ENCODE measurements at regions not wholly inside any gene's neighbourhood (a gene's known extent, or its start where the extent isn't known, plus 50 kb on each side); places are given as distances from the start of the nearest gene placed in this dataset.

GRCh38 chr2:44825702-44826101 is 115.8 kb upstream of the SIX3 start:
- Histone ChIP-seq H3K36me3 (ENCODE audit: control insufficient read depth in 1 of 2, insufficient read depth in 2 of 2, low read depth in 1 of 2, low read length in 2 of 2) (no peaks in the 10 kb centered on the region), H2BK15ac (ENCODE audit: low read depth, poor library complexity, severe bottlenecking) (no peak overlapping the region)

GRCh38 chr2:44826601-44827000 is 114.9 kb upstream of the SIX3 start:
- Histone ChIP-seq H3K27me3 (ENCODE audit: control insufficient read depth in 1 of 2, insufficient read depth in 1 of 2, low read length in 2 of 2) (peaks cover 65 to 70% of the 10 kb centered on the region in 2 experiments), H3K4me2 (ENCODE audit: low read length, poor library complexity, severe bottlenecking) (no peak overlapping the region), H3K79me1 (replicated peaks; ENCODE audit: low read length, poor library complexity, severe bottlenecking) (no peaks in the 10 kb centered on the region), H3K23ac (ENCODE audit: low read length in 2 of 2) (no peak overlapping the region), H2BK15ac (ENCODE audit: low read depth, poor library complexity, severe bottlenecking) (no peak overlapping the region), H2AK5ac (ENCODE audit: low read length, severe bottlenecking) (no peak overlapping the region), H3K4ac (ENCODE audit: low read depth in 1 of 2, low read length in 2 of 2) (no peak overlapping the region), H2BK5ac (ENCODE audit: low read depth, low read length, poor library complexity, severe bottlenecking) (no peak overlapping the region), H3K14ac (ENCODE audit: low read length in 2 of 2) (no peak overlapping the region), H2AFZ (ENCODE audit: low read depth, low read length) (no peak overlapping the region), H3K18ac (ENCODE audit: low read depth in 1 of 2, low read length in 2 of 2) (no peak overlapping the region), H3K4me1 (ENCODE audit: control insufficient read depth, insufficient read depth, low read depth, low read length) (no peaks in the 10 kb centered on the region), H4K8ac (ENCODE audit: low read length) (no peak overlapping the region), H3K36me3 (ENCODE audit: control insufficient read depth in 1 of 2, insufficient read depth in 2 of 2, low read depth in 1 of 2, low read length in 2 of 2) (no peaks in the 10 kb centered on the region), H2BK12ac (ENCODE audit: low read length in 2 of 2) (no peak overlapping the region), H3K9me3 (ENCODE audit: control insufficient read depth, low read length) (no peaks in the 10 kb centered on the region), H3K27ac (ENCODE audit: low read length, poor library complexity, severe bottlenecking) (no peak overlapping the region), H3K9ac (ENCODE audit: low read length) (no peak overlapping the region), H2BK120ac (ENCODE audit: low read depth, low read length) (no peak overlapping the region), H4K91ac (ENCODE audit: low read length) (no peak overlapping the region), H3K4me3 (ENCODE audit: insufficient read depth in 1 of 2, low read depth in 1 of 2, low read length in 2 of 2) (no peak overlapping the region)
- WGBS: 100% methylated on average over 1 of the region's 3 CpGs
- no peak for DNase-seq

More at GRCh38 chr2:44825702-44826101, 115.8 kb upstream of the SIX3 start:
- H3K9ac ChIP-seq (ENCODE audit: low read length): no peak overlapping the region
- H2BK120ac ChIP-seq (ENCODE audit: low read depth, low read length): no peak overlapping the region
- H3K27ac ChIP-seq (ENCODE audit: low read length, poor library complexity, severe bottlenecking): no peak overlapping the region
- no peak overlapping the region for H3K14ac ChIP-seq (ENCODE audit: low read length in 2 of 2)
- H4K91ac ChIP-seq (ENCODE audit: low read length): no peak overlapping the region
- peaks cover 68 to 73% of the 10 kb centered on the region in 2 experiments for H3K27me3 ChIP-seq (ENCODE audit: control insufficient read depth in 1 of 2, insufficient read depth in 1 of 2, low read length in 2 of 2)
- H3K4me3 ChIP-seq (ENCODE audit: insufficient read depth in 1 of 2, low read depth in 1 of 2, low read length in 2 of 2): no peak overlapping the region
- H3K9me3 ChIP-seq (ENCODE audit: control insufficient read depth, low read length): no peaks in the 10 kb centered on the region
- H3K4me2 ChIP-seq (ENCODE audit: low read length, poor library complexity, severe bottlenecking): no peak overlapping the region
- H4K8ac ChIP-seq (ENCODE audit: low read length): no peak overlapping the region
- no peaks in the 10 kb centered on the region for H3K79me1 ChIP-seq (replicated peaks; ENCODE audit: low read length, poor library complexity, severe bottlenecking)
- no peak overlapping the region for H2AK5ac ChIP-seq (ENCODE audit: low read length, severe bottlenecking)
- H3K18ac ChIP-seq (ENCODE audit: low read depth in 1 of 2, low read length in 2 of 2): no peak overlapping the region
- H2BK5ac ChIP-seq (ENCODE audit: low read depth, low read length, poor library complexity, severe bottlenecking): no peak overlapping the region
- 58% methylated on average over 5 of the region's 5 CpGs for WGBS
- no peak for DNase-seq
- no peak overlapping the region for H3K4ac ChIP-seq (ENCODE audit: low read depth in 1 of 2, low read length in 2 of 2)
- no peak overlapping the region for H3K23ac ChIP-seq (ENCODE audit: low read length in 2 of 2)
- no peak overlapping the region for H2AFZ ChIP-seq (ENCODE audit: low read depth, low read length)
- H2BK12ac ChIP-seq (ENCODE audit: low read length in 2 of 2): no peak overlapping the region
- H3K4me1 ChIP-seq (ENCODE audit: control insufficient read depth, insufficient read depth, low read depth, low read length): no peaks in the 10 kb centered on the region

- no peak overlapping the region for H2AK5ac ChIP-seq (ENCODE audit: low read length, severe bottlenecking)
- no peaks in the 10 kb centered on the region for H3K79me1 ChIP-seq (replicated peaks; ENCODE audit: low read length, poor library complexity, severe bottlenecking)
- no peaks in the 10 kb centered on the region for H3K4me1 ChIP-seq (ENCODE audit: control insufficient read depth, insufficient read depth, low read depth, low read length)
- H2BK15ac ChIP-seq (ENCODE audit: low read depth, poor library complexity, severe bottlenecking): no peak overlapping the region
- no peaks in the 10 kb centered on the region for H3K36me3 ChIP-seq (ENCODE audit: control insufficient read depth in 1 of 2, insufficient read depth in 2 of 2, low read depth in 1 of 2, low read length in 2 of 2)
- H3K4me3 ChIP-seq (ENCODE audit: insufficient read depth in 1 of 2, low read depth in 1 of 2, low read length in 2 of 2): no peak overlapping the region
- no peak overlapping the region for H4K91ac ChIP-seq (ENCODE audit: low read length)
- DNase-seq: no peak
- no peak overlapping the region for H3K18ac ChIP-seq (ENCODE audit: low read depth in 1 of 2, low read length in 2 of 2)
- no peak overlapping the region for H3K23ac ChIP-seq (ENCODE audit: low read length in 2 of 2)
- H2AFZ ChIP-seq (ENCODE audit: low read depth, low read length): no peak overlapping the region
- H2BK120ac ChIP-seq (ENCODE audit: low read depth, low read length): no peak overlapping the region
- H4K8ac ChIP-seq (ENCODE audit: low read length): no peak overlapping the region
- no peak overlapping the region for H2BK5ac ChIP-seq (ENCODE audit: low read depth, low read length, poor library complexity, severe bottlenecking)
- H3K9me3 ChIP-seq (ENCODE audit: control insufficient read depth, low read length): no peaks in the 10 kb centered on the region
- no peak overlapping the region for H2BK12ac ChIP-seq (ENCODE audit: low read length in 2 of 2)
- 81% methylated on average over 5 of the region's 7 CpGs for WGBS
- H3K27me3 ChIP-seq (ENCODE audit: control insufficient read depth in 1 of 2, insufficient read depth in 1 of 2, low read length in 2 of 2): peaks cover 49 to 53% of the 10 kb centered on the region in 2 experiments
- no peak overlapping the region for H3K14ac ChIP-seq (ENCODE audit: low read length in 2 of 2)
- no peak overlapping the region for H3K4ac ChIP-seq (ENCODE audit: low read depth in 1 of 2, low read length in 2 of 2)
- H3K4me2 ChIP-seq (ENCODE audit: low read length, poor library complexity, severe bottlenecking): no peak overlapping the region
- H3K9ac ChIP-seq (ENCODE audit: low read length): no peak overlapping the region
- no peak overlapping the region for H3K27ac ChIP-seq (ENCODE audit: low read length, poor library complexity, severe bottlenecking)
Observed at GRCh38 chr2:44829771-44830170, 111.7 kb upstream of the SIX3 start.

DNA sequence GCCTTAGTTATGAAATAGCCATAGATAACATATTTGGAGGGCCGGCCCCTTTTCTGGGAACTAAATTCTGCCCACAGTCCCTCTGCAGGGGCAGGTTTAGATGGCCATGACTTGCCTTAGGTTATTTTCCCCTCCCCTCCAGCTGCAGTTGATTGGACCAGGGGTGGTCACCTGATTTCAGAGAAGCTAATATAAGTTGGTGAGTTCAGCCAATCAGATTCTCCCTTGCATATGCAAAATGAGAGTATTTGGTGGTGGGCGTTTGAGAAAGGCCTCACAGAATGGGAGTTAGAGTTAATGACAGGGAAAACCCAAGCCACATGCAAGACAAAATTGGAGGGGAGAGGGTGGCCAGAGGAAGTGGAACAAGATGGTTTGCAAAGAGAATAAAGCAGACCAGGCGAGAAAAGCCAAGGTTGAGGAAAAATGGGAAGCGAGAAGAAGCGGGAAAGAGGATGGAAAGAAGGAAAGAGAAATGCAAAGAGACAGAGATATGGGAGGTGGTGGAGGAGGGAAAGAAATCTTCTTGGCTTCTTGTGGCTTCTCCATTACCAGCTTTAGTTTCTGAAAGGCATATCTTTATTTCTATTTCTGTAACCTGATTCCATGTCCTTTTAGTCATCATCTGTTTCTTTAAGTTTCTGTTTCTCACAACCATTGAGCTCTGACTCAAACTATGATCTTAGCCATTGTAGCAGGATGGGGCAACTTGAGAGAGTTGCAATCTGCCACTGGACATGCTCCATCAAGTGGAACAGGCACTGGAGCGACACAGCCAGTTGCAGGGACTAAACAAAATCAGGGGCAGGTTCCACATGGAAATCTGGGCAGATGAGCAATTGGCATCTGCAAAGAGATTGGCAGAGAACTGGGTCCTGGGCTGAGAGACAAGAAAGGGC is 108.1 kb upstream of the SIX3 start:
- H3K4ac ChIP-seq (ENCODE audit: low read depth in 1 of 2, low read length in 2 of 2): no peak overlapping the region

More for the DNA sequence above, 108.1 kb upstream of the SIX3 start:
- Histone ChIP-seq H3K23ac (ENCODE audit: low read length in 2 of 2) (no peak overlapping the region), H4K8ac (ENCODE audit: low read length) (no peak overlapping the region), H3K9me3 (ENCODE audit: control insufficient read depth, low read length) (no peaks in the 10 kb centered on the region), H3K4me1 (ENCODE audit: control insufficient read depth, insufficient read depth, low read depth, low read length) (no peaks in the 10 kb centered on the region), H2BK12ac (ENCODE audit: low read length in 2 of 2) (no peak overlapping the region), H2AFZ (ENCODE audit: low read depth, low read length) (no peak overlapping the region), H2BK120ac (ENCODE audit: low read depth, low read length) (no peak overlapping the region), H4K91ac (ENCODE audit: low read length) (no peak overlapping the region), H3K4me2 (ENCODE audit: low read length, poor library complexity, severe bottlenecking) (no peak overlapping the region), H3K14ac (ENCODE audit: low read length in 2 of 2) (no peak overlapping the region), H3K4me3 (ENCODE audit: insufficient read depth in 1 of 2, low read depth in 1 of 2, low read length in 2 of 2) (no peak overlapping the region), H2AK5ac (ENCODE audit: low read length, severe bottlenecking) (no peak overlapping the region), H3K27ac (ENCODE audit: low read length, poor library complexity, severe bottlenecking) (no peak overlapping the region), H3K9ac (ENCODE audit: low read length) (no peak overlapping the region), H2BK5ac (ENCODE audit: low read depth, low read length, poor library complexity, severe bottlenecking) (no peak overlapping the region), H3K27me3 (ENCODE audit: control insufficient read depth in 1 of 2, insufficient read depth in 1 of 2, low read length in 2 of 2) (peaks cover 32 to 37% of the 10 kb centered on the region in 2 experiments), H3K18ac (ENCODE audit: low read depth in 1 of 2, low read length in 2 of 2) (no peak overlapping the region), H3K36me3 (ENCODE audit: control insufficient read depth in 1 of 2, insufficient read depth in 2 of 2, low read depth in 1 of 2, low read length in 2 of 2) (no peaks in the 10 kb centered on the region), H3K79me1 (replicated peaks; ENCODE audit: low read length, poor library complexity, severe bottlenecking) (no peaks in the 10 kb centered on the region), H2BK15ac (ENCODE audit: low read depth, poor library complexity, severe bottlenecking) (no peak overlapping the region)
- DNase-seq: no peak
- 75% methylated on average over 6 of the region's 6 CpGs for WGBS
